Osteoblast (primary cell): ENCODE measurements at regions not wholly inside any gene's neighbourhood (a gene's known extent, or its start where the extent isn't known, plus 50 kb on each side); places are given as distances from the start of the nearest gene placed in this dataset.

Experiments
- DNase-seq: peaks from one replicate; pipeline ENCODE4 v3.0.0; 2011; ENCODE audit warnings: low spot score, mixed read lengths; ENCODE audit not compliant: insufficient read length; ENCODE audit errors: missing footprints
- H2AFZ ChIP-seq: 2 replicates; pipeline ENCODE4 v1.6.0; 2011; ENCODE audit warnings: mild to moderate bottlenecking, low read length
- H3K27ac ChIP-seq: 2 replicates; pipeline ENCODE4 v1.5.1; 2011; ENCODE audit warnings: mild to moderate bottlenecking, low read depth, low read length, moderate library complexity
- H3K27me3 ChIP-seq: 2 replicates; pipeline ENCODE4 v1.6.0; 2012; ENCODE audit warnings: mild to moderate bottlenecking, control low read depth, inconsistent platforms, low read length, moderate library complexity; ENCODE audit not compliant: insufficient read depth
- H3K36me3 ChIP-seq: 2 replicates; pipeline ENCODE4 v1.5.1; 2011; ENCODE audit warnings: mild to moderate bottlenecking, low read length, control low read depth, moderate library complexity; ENCODE audit not compliant: insufficient read depth
- H3K4me1 ChIP-seq: 2 replicates; pipeline ENCODE4 v1.5.1; 2011; ENCODE audit warnings: mild to moderate bottlenecking, low read length, control low read depth, moderate library complexity; ENCODE audit not compliant: insufficient read depth
- H3K4me2 ChIP-seq: 2 replicates; pipeline ENCODE4 v1.6.0; 2011; ENCODE audit warnings: mild to moderate bottlenecking, low read length; ENCODE audit not compliant: insufficient read depth
- H3K4me3 ChIP-seq: fragments of 200-600 bp; sonication (generic); 3 replicates; pipeline ENCODE4 v1.5.1; 2012; ENCODE audit warnings: mild to moderate bottlenecking, low read length, inconsistent platforms; ENCODE audit not compliant: insufficient read depth
- H3K79me2 ChIP-seq: 2 replicates; pipeline ENCODE4 v1.6.0; 2012; ENCODE audit warnings: mild to moderate bottlenecking, low read length, control low read depth, inconsistent platforms; ENCODE audit not compliant: insufficient read depth
- H3K9me3 ChIP-seq: 2 replicates; pipeline ENCODE4 v1.5.1; 2011; ENCODE audit warnings: low read depth, low read length, control low read depth
- H4K20me1 ChIP-seq: 2 replicates; pipeline ENCODE4 v1.6.0; 2012; ENCODE audit warnings: mild to moderate bottlenecking, low read length, control low read depth; ENCODE audit not compliant: insufficient read depth
- TF ChIP-seq, protein P1 (sequence below): IDR thresholded peaks from 2 replicates; pipeline ENCODE4 v1.5.1; 2011; ENCODE audit warnings: mild to moderate bottlenecking, low read depth, low read length, moderate library complexity; ENCODE audit errors: extremely low read depth

DNA sequence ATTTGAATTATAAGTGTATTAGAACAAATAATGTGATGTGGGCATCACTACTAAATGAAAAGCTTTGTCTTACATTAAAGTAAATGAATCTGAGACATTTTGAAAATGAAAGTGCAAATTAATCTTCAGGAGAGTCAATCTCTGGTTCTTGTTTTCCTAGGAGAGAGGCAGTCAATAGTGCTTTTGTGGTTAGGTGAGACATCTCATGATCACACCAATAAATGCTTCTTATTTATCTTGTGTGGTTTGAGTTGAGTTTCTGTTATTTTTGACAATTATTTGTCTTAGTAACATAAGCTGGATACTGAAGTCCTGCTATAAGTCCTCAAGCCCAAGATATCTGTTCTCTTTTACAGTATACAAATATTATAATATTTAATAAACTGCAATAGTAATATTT, 1378.0 kb upstream of the PCDH9 start:
- H3K9me3 ChIP-seq: no peaks in the 10 kb centered on the region
- H3K27ac ChIP-seq: no peak overlapping the region
- no peak overlapping the region for H3K4me2 ChIP-seq
- no peaks in the 10 kb centered on the region for H3K79me2 ChIP-seq
- no peaks in the 10 kb centered on the region for H3K27me3 ChIP-seq
- DNase-seq: no peak
- no peak overlapping the region for H3K4me3 ChIP-seq
- TF ChIP-seq, protein P1, sequence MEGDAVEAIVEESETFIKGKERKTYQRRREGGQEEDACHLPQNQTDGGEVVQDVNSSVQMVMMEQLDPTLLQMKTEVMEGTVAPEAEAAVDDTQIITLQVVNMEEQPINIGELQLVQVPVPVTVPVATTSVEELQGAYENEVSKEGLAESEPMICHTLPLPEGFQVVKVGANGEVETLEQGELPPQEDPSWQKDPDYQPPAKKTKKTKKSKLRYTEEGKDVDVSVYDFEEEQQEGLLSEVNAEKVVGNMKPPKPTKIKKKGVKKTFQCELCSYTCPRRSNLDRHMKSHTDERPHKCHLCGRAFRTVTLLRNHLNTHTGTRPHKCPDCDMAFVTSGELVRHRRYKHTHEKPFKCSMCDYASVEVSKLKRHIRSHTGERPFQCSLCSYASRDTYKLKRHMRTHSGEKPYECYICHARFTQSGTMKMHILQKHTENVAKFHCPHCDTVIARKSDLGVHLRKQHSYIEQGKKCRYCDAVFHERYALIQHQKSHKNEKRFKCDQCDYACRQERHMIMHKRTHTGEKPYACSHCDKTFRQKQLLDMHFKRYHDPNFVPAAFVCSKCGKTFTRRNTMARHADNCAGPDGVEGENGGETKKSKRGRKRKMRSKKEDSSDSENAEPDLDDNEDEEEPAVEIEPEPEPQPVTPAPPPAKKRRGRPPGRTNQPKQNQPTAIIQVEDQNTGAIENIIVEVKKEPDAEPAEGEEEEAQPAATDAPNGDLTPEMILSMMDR: no peak
- H3K4me1 ChIP-seq: no peaks in the 10 kb centered on the region
- no peak overlapping the region for H2AFZ ChIP-seq
- H3K36me3 ChIP-seq: no peaks in the 10 kb centered on the region
- no peaks in the 10 kb centered on the region for H4K20me1 ChIP-seq

DNA sequence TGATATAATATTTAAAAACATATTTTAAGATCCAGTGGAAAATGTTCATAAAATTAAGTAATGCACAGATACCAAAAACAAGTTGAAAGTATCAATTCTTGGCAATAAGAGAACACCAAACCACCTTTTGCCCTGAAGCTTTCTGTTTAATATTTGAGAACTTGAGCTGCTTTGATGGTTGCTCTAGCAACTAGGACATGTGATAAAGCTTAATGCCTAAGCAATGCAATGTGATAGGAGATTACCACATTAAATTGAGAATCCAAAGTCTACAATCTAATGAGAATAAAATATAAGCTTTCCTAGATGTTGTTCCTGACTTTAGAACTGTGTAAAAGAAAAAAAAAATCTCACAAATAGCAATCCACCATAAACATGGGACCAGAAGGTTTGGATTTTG, 1367.5 kb upstream of the PCDH9 start:
- no peak overlapping the region for H3K4me3 ChIP-seq
- H3K27me3 ChIP-seq: no peaks in the 10 kb centered on the region
- no peaks in the 10 kb centered on the region for H3K4me1 ChIP-seq
- no peaks in the 10 kb centered on the region for H4K20me1 ChIP-seq
- H3K79me2 ChIP-seq: no peaks in the 10 kb centered on the region
- H3K9me3 ChIP-seq: no peaks in the 10 kb centered on the region
- H3K36me3 ChIP-seq: no peaks in the 10 kb centered on the region
- TF ChIP-seq, protein P1: no peak
- H3K4me2 ChIP-seq: no peak overlapping the region
- no peak overlapping the region for H2AFZ ChIP-seq
- H3K27ac ChIP-seq: no peak overlapping the region
- DNase-seq: no peak

DNA sequence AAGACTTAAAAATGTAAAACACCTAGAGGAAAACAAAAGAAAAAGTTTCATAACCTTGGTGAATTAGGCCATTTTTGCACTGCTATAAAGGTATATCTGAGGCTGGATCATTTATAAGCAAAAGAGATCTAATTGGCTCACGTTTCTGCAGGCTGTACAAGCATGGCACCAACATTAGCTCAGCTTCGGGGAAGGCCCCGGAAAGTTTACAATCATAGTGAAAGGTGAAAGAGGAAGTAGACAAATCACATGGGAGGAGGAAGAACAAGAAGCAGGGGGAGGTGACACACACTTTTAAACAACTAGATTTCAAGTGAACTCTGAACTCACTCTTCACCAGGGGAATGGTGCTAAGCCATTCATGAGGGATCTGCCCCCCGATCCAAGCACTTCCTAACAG, 1358.5 kb upstream of the PCDH9 start:
- no peaks in the 10 kb centered on the region for H3K4me1 ChIP-seq

DNA sequence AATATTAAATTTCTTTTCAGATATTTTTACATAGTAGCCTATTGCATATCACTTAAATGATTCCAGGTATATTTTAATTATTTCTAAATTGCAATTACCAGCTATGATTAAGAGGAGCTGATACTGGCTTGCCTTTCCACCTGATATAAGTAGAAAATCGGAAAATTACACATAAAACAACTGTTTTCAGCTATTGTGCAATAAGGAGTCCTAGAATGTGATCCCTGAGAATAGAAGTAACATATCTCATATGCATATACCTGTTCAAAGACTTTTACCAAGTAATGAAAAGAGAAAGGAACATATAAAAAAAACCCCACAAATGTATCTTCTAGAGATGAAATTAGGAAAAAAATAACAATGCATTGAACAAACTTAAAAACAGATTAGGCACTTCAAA, 1354.6 kb upstream of the PCDH9 start:
- H3K27ac ChIP-seq: no peak overlapping the region

More for the DNA sequence above, 1358.5 kb upstream of the PCDH9 start:
- no peak overlapping the region for H3K4me2 ChIP-seq
- DNase-seq: no peak
- no peaks in the 10 kb centered on the region for H3K27me3 ChIP-seq
- no peaks in the 10 kb centered on the region for H3K36me3 ChIP-seq
- TF ChIP-seq, protein P1: no peak
- H3K27ac ChIP-seq: no peak overlapping the region
- no peaks in the 10 kb centered on the region for H3K79me2 ChIP-seq
- no peak overlapping the region for H3K4me3 ChIP-seq
- H4K20me1 ChIP-seq: no peaks in the 10 kb centered on the region
- no peaks in the 10 kb centered on the region for H3K9me3 ChIP-seq
- no peak overlapping the region for H2AFZ ChIP-seq

More for the DNA sequence above, 1354.6 kb upstream of the PCDH9 start:
- no peak overlapping the region for H3K4me3 ChIP-seq
- H3K9me3 ChIP-seq: no peaks in the 10 kb centered on the region
- no peaks in the 10 kb centered on the region for H3K36me3 ChIP-seq
- no peaks in the 10 kb centered on the region for H4K20me1 ChIP-seq
- DNase-seq: no peak
- no peak overlapping the region for H3K4me2 ChIP-seq
- H2AFZ ChIP-seq: no peak overlapping the region
- TF ChIP-seq, protein P1: no peak
- H3K27me3 ChIP-seq: no peaks in the 10 kb centered on the region
- H3K79me2 ChIP-seq: no peaks in the 10 kb centered on the region
- no peaks in the 10 kb centered on the region for H3K4me1 ChIP-seq
